DND-41 (cell line): ENCODE measurements at regions not wholly inside any gene's neighbourhood (a gene's known extent, or its start where the extent isn't known, plus 50 kb on each side); places are given as distances from the start of the nearest gene placed in this dataset.
A peak's percentile ranks its signal among the peaks of the same experiment; 100 is the strongest.

ENCODE experiments used
- ATAC-seq: fragments of 200-7000 bp; cut with Tn5 transposase; 3 replicates; pipeline ENCODE4 v1.9.1; 2021; ENCODE audit warnings: low read depth; ENCODE audit not compliant: insufficient read depth
- DNase-seq: peaks from one replicate; pipeline ENCODE4 v3.0.0-alpha.2; 2020
- H2AFZ ChIP-seq: 2 replicates; pipeline ENCODE4 v1.6.0; 2012; ENCODE audit warnings: low read depth, low read length
- H3K27ac ChIP-seq: 2 replicates; pipeline ENCODE4 v1.5.1; 2012; ENCODE audit warnings: low read length, inconsistent platforms
- H3K27me3 ChIP-seq: fragments of 200-600 bp; sonication (generic); 2 replicates; pipeline ENCODE4 v1.6.0; 2012; ENCODE audit warnings: low read length, mild to moderate bottlenecking, inconsistent platforms; ENCODE audit not compliant: insufficient read depth, poor library complexity
- H3K36me3 ChIP-seq: 2 replicates; pipeline ENCODE4 v1.5.1; 2012; ENCODE audit warnings: low read length, inconsistent platforms; ENCODE audit not compliant: insufficient read depth
- H3K4me1 ChIP-seq: 2 replicates; pipeline ENCODE4 v1.5.1; 2012; ENCODE audit warnings: mild to moderate bottlenecking, low read length; ENCODE audit not compliant: insufficient read depth
- H3K4me2 ChIP-seq: 2 replicates; pipeline ENCODE4 v1.6.0; 2012; ENCODE audit warnings: mild to moderate bottlenecking, moderate library complexity, low read length, inconsistent platforms; ENCODE audit not compliant: insufficient read depth
- H3K4me3 ChIP-seq, 2 experiments: fragments of 200-600 bp in 1 of 2; shearing (Covaris generic) in 1 of 2; 2 replicates each; pipeline ENCODE4 v1.5.1; 2012 to 2016; ENCODE audit warnings: inconsistent platforms in 2 of 2, low read length in 2 of 2, mild to moderate bottlenecking in 2 of 2, low read depth in 1 of 2, moderate library complexity in 1 of 2
- H3K79me2 ChIP-seq: 2 replicates; pipeline ENCODE4 v1.6.0; 2012; ENCODE audit warnings: low read length, inconsistent platforms; ENCODE audit not compliant: insufficient read depth
- H3K9ac ChIP-seq: 2 replicates; pipeline ENCODE4 v1.6.0; 2012; ENCODE audit warnings: low read depth, mild to moderate bottlenecking, inconsistent platforms, low read length, moderate library complexity
- H3K9me3 ChIP-seq: 2 replicates; pipeline ENCODE4 v1.5.1; 2012; ENCODE audit warnings: low read length, moderate library complexity, mild to moderate bottlenecking, inconsistent platforms; ENCODE audit not compliant: insufficient read depth, severe bottlenecking
- H4K20me1 ChIP-seq: 2 replicates; pipeline ENCODE4 v1.6.0; 2012; ENCODE audit warnings: low read length; ENCODE audit not compliant: insufficient read depth
- CTCF ChIP-seq: IDR thresholded peaks from 2 replicates; pipeline ENCODE4 v1.5.1; 2012; ENCODE audit warnings: borderline replicate concordance, low read length, moderate library complexity, mild to moderate bottlenecking; ENCODE audit not compliant: poor library complexity, severe bottlenecking; ENCODE audit errors: extremely low read depth
- EZH2 ChIP-seq: IDR thresholded peaks from 3 replicates; pipeline ENCODE4 v1.6.1; 2012; ENCODE audit warnings: borderline replicate concordance, low read depth, mild to moderate bottlenecking, moderate library complexity, low read length, inconsistent platforms; ENCODE audit not compliant: severe bottlenecking

- no peak overlapping the region for H3K9ac ChIP-seq
- H3K4me1 ChIP-seq: no peaks in the 10 kb centered on the region
- H4K20me1 ChIP-seq: no peaks in the 10 kb centered on the region
- H2AFZ ChIP-seq: no peak overlapping the region
- no peaks in the 10 kb centered on the region for H3K9me3 ChIP-seq
- no peak for ATAC-seq
- H3K27ac ChIP-seq: no peak overlapping the region
- H3K79me2 ChIP-seq: no peaks in the 10 kb centered on the region
- no peak for DNase-seq
- no peaks in the 10 kb centered on the region for H3K36me3 ChIP-seq
- no peaks in the 10 kb centered on the region for H3K27me3 ChIP-seq
- H3K4me3 ChIP-seq: no peak overlapping the region
- TF ChIP-seq CTCF (no peak), EZH2 (no peak)
- no peak overlapping the region for H3K4me2 ChIP-seq
Measured at GRCh38 chr13:63393112-63393511, 1977.5 kb upstream of the PCDH20 start.

- Histone ChIP-seq H3K4me2 (no peak overlapping the region), H3K79me2 (no peaks in the 10 kb centered on the region), H3K27ac (no peak overlapping the region), H3K4me3 (no peak overlapping the region), H3K9me3 (no peaks in the 10 kb centered on the region), H3K36me3 (no peaks in the 10 kb centered on the region), H3K27me3 (no peaks in the 10 kb centered on the region), H3K4me1 (no peaks in the 10 kb centered on the region), H4K20me1 (no peaks in the 10 kb centered on the region), H3K9ac (no peak overlapping the region), H2AFZ (no peak overlapping the region)
- ATAC-seq (no peak), DNase-seq (no peak)
- TF ChIP-seq CTCF (no peak), EZH2 (no peak)
Measured at GRCh38 chr13:63389756-63390155, 1974.1 kb upstream of the PCDH20 start.

GRCh38 chr13:63381078-63381859, 1965.6 kb upstream of the PCDH20 start:
- no peaks in the 10 kb centered on the region for H3K27me3 ChIP-seq
- TF ChIP-seq EZH2 (no peak), CTCF (no peak)
- no peak overlapping the region for H3K9ac ChIP-seq
- peaks cover 19% of the 10 kb centered on the region; the same call in 1 of the 2 replicates for H3K4me1 ChIP-seq
- ATAC-seq: peak; percentile 86
- H2AFZ ChIP-seq: no peak overlapping the region
- H3K4me3 ChIP-seq: no peak overlapping the region
- no peak overlapping the region for H3K27ac ChIP-seq
- no peak overlapping the region for H3K4me2 ChIP-seq
- DNase-seq: no peak
- H3K79me2 ChIP-seq: no peaks in the 10 kb centered on the region
- no peaks in the 10 kb centered on the region for H3K36me3 ChIP-seq
- H4K20me1 ChIP-seq: no peaks in the 10 kb centered on the region
- peaks cover 3% of the 10 kb centered on the region for H3K9me3 ChIP-seq
